NCI-H1105 treated with DMSO at 0.1 percent for 48 hours (cell line): ENCODE measurements at regions not wholly inside any gene's neighbourhood (a gene's known extent, or its start where the extent isn't known, plus 50 kb on each side); places are given as distances from the start of the nearest gene placed in this dataset.
"Not testable (repeated sequence)": the region's sequence is repeated elsewhere in the genome, so short reads cannot be mapped to it uniquely, and the experiment has no call there.

Source experiments
- DNase-seq: peaks from one replicate; lab custom pipeline; 2025; lab: John Stamatoyannopoulos, UW

- DNase-seq: no peak
Measured at GRCh38 chr7:50920031-50920635, 137.4 kb upstream of the GRB10 start.

- DNase-seq: no peak
Measured at GRCh38 chr7:50915621-50916020, 132.9 kb upstream of the GRB10 start.

DNA sequence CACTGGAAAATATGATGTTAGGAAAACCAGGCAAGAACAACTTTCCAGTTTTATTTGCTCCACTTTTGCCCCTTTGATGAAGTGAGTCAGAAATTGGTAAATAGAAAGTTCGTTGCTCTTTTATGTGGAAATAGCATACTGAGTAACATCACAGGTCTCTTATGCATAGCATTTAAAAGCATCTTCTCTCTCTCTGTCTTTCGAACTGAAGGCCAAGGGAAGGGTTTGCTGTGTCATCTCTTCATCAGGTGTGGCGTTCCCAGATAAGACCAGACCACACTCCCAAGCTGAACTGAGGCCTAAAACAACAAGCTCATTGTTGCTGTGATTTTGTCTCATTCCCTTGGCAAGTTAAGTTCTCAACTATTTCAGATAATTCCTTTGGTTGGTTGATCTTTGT, 131.8 kb upstream of the GRB10 start:
- no peak for DNase-seq

DNA sequence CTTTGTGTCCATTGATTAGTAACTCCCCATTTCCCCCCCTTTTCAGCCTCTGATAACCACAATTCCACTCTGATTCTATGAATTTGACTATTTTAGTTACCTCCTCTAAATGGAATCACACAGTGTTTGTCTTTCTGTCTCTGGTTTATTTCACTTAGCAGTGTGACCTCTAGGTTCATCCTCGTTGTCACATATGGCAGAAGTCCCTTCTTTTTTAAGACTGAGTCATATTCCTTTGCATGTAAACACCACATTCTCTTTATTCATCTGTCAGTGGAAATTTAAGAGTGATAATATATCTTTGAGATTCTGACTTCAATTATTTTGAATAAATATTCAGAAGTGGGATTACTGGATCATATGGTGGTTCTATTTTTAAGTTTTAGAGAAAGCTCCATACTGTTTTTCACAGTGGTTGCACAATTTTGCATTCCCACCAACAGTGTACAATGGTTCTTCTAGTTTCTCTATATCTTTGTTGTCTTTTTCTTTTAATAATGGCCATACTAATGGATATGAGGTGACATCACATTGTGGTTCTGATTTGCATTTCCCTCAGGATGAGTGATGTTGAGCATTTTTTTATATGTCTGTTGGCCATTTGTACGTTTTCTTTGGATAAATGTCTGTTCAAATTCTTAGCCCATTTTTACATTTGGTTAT, 126.1 kb upstream of the GRB10 start:
- no peak for DNase-seq

GRCh38 chr7:50898604-50899477, 116.1 kb upstream of the GRB10 start:
- DNase-seq: not testable (repeated sequence)

DNA sequence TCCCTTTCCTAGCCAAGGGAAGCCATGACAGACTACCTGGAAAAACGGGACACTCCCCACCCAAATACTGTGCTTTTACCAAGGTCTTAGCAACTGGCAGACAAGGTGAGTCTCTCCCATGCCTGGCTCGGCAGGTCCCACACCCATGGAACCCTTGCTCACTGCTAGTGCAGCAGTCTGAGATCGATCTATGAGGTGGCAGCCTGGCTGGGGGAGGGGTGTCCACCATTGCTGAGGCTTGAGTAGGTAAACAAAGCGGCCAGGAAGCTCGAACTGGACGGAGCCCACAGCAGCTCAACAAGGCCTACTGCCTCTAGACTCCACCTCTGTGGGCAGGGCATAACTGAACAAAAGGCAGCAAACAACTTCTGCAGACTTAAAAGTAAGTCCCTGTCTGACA, 104.4 kb upstream of the GRB10 start:
- DNase-seq: not testable (repeated sequence)

DNA sequence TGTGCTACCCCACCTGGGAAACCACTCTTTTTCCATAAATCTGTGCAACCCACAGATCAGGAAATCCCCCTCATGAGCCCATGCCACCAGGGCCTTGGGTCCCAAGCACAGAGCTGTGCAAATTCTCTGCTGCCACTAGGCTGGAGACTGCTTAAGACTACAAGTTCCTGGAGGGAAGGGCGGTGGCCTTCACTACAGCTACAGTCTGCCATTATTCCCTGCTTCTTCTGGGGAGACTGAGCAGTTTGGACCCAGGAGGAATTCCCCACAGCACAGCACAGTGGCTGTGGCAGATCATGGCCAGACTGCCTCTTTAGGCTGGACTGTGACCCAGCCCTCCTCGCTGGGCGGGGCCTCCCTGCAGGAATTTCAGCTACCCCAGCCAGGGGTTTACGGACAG, 89.7 kb upstream of the GRB10 start:
- no peak for DNase-seq

GRCh38 chr7:50869108-50869725, 86.5 kb upstream of the GRB10 start:
- DNase-seq: no peak

- no peak for DNase-seq
Measured at GRCh38 chr7:50868426-50869100, 85.9 kb upstream of the GRB10 start.

- DNase-seq: no peak
Measured at GRCh38 chr7:50867034-50867356, 84.3 kb upstream of the GRB10 start.

DNA sequence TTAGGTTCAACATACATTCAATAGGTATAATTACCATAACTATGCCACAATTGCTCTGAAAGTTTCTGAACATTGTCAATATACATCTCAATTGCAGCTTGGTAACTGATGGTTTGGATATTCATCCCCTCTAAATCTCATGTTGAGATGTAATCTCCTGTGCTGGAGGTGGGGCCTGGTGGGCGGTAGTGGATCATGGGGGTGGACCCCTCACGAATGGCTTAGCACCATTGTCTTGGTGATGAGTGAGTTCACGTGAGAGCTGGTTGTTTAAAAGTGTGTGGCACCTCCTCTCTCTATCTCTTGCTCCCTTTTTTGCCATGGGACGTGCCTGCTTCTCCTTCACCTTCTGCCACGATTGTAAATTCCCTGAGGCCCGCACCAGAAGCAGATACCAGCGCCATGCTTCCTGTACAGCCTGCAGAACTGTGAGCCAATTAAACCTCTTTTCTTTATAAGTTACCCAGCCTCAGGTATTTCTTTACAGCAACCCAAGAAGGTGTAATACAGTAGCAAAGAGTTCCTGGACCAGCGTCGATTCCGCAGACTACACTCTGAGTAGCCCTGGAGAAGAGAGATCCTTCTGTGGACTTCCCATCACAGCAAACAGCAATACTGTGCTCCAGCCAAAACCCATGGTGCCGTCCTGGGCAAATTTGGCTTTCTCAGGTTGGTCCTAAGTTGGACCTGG, 83.8 kb upstream of the GRB10 start:
- DNase-seq: no peak

GRCh38 chr7:50865450-50865849, 82.8 kb upstream of the GRB10 start:
- no peak for DNase-seq

GRCh38 chr7:50864694-50865093, 82.0 kb upstream of the GRB10 start:
- DNase-seq: no peak

DNA sequence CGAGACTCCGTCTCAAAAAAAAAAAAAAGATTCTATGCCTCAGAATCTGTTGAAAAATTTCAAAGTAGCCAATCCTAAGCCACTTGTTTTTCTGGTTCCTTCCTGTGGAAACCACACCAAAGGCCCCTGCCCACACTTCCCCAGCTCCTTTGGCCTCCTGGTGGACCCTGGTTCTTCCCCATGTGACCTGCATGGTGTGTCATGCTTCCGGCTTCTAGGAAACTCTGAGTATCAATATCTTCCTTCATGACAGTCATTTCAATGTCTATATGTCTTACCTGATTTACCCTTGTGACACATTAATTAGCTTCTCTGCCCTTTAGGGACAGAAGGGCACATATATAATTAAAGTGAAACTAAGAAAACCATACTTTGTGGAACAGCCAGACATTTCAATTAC, 80.4 kb upstream of the GRB10 start:
- no peak for DNase-seq

GRCh38 chr7:50862302-50862701, 79.6 kb upstream of the GRB10 start:
- no peak for DNase-seq

- no peak for DNase-seq
Measured at GRCh38 chr7:50860598-50860997, 77.9 kb upstream of the GRB10 start.

DNA sequence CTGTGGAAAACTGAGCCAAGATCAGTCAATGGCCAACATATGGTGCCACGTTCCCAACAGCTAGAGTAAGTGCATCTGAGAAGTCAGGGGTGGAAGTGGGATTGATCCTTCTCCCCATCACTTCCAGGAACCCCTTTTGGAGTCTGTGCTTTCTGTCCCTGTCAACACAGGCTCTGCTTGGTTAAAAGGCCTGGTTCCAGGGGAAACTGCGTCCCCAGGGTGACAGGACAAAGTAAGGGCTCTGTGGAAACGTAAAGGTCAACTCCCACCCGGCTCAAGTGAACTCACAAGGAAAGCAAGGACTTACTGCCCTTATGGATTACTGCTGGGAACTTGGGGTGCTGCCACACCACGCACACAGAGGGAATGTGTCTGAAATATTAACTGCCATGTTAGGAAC, 77.5 kb upstream of the GRB10 start:
- no peak for DNase-seq

DNA sequence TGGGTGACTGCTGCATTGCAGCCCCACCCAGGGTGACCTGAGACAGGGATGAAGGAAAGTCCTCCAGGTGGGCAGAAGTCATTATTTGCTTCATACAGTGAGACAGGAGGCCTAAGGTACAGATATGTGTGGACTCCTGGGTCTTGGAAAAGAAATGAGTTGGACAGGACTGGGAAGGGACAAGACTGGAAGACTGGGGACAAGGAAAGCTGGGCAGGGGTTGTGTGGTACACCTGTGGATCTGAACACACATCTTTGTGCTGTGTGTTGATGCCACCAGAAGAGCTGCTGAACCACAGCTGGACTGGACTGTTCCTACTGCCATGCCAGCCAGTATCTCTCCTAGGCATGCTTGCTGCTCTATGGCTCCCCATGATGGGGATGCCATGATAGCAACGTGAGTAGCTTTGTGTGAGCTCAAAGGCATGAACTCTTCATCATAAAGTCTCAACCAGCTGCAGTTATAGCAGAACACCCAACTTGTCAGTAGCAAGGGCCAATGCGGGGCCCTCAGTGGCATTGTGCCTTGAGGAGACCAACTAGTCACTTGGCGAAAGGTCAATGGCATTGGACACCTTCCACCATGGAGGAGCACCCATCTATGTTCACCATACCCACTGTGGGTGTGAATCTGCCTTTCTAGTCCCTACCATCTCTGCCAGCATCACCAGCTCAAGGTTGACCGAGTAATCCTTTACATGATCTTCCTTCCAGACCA, 76.0 kb upstream of the GRB10 start:
- DNase-seq: no peak

- DNase-seq: peak; percentile 65
Measured at GRCh38 chr7:50857804-50858489, 75.3 kb upstream of the GRB10 start.

GRCh38 chr7:50856806-50857205, 74.1 kb upstream of the GRB10 start:
- DNase-seq: no peak
